Astrocyte of the hippocampus (primary cell): ENCODE measurements at regions not wholly inside any gene's neighbourhood (a gene's known extent, or its start where the extent isn't known, plus 50 kb on each side); places are given as distances from the start of the nearest gene placed in this dataset.
A peak's percentile ranks its signal among the peaks of the same experiment; 100 is the strongest.

Experiments
- DNase-seq: peaks from one replicate; pipeline ENCODE4 v3.0.0; 2011; ENCODE audit warnings: low read depth, low spot score

DNA sequence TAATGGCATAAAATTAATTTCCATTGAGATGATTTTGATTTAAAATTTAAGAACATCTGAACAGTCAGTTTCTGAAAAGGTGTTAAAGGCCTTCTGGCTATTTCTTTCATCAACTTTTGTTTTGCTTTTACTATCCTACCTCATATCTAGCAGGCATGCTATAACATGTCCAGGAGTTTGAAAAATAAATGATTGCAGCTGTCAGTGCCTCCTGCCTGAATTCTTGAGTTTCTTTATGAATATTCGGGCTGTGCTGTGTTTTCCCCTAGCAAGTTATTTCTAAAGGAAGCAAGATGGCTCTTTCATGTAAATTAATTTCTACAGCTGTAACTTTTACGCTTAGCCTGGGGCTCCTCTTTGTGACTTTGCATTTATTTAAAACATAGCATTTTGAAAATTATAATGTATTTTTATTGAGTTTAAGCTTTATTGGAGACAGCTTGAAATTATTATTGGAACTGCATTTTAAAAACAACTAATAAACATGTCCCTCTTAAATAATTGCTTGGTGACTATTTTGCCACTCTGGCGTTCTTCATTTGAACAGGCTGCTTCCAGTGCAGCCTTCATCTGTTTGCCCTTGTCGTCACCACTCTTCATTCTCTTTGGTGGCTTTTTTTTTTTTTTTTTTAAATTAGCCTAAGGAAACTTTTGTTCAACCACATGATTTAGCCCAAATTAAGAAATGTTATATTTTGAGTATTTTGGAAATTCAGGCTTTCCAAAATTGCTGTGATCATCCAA lies 1083.4 kb upstream of the LRRN3 start:
- DNase-seq, result no peak

DNA sequence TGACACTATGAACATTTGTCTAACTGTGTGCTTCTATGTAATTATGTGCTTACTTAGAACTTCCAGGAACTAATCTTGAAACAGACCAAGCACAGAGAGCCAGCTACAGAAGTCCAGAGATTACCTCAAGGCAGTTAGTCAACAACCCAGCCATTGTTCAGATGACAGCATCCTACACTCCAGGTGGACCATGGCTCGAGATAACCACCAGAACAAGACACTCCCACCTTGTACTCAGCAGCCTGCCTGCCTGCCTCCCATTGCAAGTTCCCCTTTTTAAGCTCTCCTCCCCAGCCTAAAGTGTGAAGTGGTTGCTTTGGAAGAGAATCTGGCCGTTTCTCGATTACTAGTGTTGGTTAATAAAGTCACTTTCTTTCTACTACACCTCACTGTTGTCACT lies 1080.6 kb upstream of the LRRN3 start:
- DNase-seq, result no peak

- no peak for DNase-seq
Observed at GRCh38 chr7:110017405-110017804, 1073.5 kb upstream of the LRRN3 start.

DNA sequence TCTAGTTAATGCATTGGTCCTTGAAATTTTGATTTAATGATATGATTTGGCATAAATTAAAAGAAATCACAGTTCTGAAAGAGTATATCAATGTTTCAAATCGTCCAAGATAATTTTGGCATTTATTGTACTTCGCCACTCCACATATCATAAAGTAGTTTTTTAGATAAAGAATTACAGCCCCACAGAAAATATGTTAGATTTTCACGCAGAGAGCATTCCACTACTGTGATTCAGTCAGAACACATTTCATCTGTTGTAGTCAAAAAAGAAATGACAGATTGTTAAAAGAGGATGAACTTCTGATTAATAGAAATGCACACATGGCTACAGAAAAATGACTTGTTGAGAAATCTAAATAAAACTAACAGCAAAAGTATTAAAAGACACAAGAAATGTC lies 1063.5 kb upstream of the LRRN3 start:
- no peak for DNase-seq

DNA sequence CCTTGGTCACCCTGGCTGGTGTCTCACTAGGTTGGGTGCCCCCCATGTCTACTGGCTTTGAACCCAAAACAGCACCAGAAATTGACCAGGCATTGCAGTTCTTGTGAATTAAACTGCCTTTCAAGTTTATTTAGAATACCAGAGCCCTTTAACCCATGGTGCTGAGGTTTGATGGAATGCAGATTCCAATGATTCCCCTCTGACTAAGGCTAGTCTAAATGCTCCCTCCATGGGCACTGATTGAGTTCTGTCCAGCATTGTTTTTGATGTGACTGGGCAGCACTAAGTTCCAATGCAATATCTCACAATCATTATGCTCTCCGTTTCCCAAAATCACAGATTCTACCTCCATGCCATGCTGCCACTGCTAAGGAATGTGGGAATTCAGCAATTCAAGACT lies 1047.4 kb upstream of the LRRN3 start:
- peak; percentile 46 for DNase-seq

GRCh38 chr7:110050785-110051184 lies 1040.1 kb upstream of the LRRN3 start:
- peak; percentile 2 for DNase-seq

- DNase-seq, result no peak
Observed at GRCh38 chr7:110051372-110051771, 1039.6 kb upstream of the LRRN3 start.

- DNase-seq, result no peak
Observed at GRCh38 chr7:110056331-110056730, 1034.6 kb upstream of the LRRN3 start.

DNA sequence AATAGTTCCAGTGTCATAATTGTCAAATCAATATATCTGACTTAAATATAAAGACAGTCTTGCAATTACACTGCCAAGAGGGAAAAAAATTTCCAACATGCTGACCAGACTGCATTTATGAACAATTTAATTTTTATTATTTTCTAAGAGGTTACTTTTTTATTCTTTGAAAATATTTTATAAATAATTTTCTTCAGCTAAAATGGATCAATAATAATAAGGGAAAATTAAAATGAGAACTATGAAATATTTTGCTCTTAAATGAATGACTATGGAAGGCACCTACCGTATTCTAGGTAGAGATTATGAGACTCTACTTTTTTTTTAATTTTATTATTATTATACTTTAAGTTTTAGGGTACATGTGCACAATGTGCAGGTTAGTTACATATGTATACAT lies 1032.5 kb upstream of the LRRN3 start:
- DNase-seq, result no peak

DNA sequence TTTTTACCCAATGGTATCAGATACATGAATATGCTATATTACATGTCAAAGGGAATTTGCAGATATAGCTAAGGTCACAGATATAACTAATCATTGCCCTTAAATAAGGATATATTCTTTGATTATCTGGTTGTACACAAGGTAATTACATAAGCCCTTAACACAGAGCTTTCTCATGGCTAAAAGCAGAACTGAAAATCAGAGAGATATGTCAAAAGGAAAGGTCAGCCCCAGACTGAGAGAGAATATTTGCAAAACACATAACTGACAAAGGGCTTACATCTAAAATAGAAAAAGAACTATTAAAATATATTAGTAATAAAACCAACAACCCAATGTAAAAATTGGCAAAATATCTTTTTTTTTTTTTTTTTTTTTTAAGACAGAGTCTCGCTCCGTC lies 1029.5 kb upstream of the LRRN3 start:
- no peak for DNase-seq

DNA sequence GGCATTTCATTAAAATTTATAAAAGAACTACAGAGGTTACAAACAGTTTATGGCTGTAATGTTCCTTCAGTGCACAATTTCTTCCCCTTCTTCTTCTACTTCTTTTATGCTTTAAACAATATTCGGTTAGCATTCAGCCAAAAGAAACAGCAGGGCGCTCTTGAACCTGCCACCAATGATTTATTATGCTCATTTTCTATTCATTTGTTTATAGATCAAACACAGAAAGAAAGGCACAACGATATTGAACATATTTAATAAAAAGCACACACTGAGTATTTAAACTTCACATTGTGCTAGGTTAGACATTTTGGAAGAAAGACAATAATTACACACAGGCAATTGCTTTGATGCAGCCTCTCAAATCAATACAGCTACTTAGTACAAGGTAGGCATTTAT lies 1025.8 kb upstream of the LRRN3 start:
- no peak for DNase-seq

- no peak for DNase-seq
Observed at GRCh38 chr7:110066843-110067242, 1024.1 kb upstream of the LRRN3 start.

- no peak for DNase-seq
Observed at GRCh38 chr7:110071192-110071591, 1019.7 kb upstream of the LRRN3 start.

- DNase-seq, result no peak
Observed at GRCh38 chr7:110075450-110075849, 1015.5 kb upstream of the LRRN3 start.

DNA sequence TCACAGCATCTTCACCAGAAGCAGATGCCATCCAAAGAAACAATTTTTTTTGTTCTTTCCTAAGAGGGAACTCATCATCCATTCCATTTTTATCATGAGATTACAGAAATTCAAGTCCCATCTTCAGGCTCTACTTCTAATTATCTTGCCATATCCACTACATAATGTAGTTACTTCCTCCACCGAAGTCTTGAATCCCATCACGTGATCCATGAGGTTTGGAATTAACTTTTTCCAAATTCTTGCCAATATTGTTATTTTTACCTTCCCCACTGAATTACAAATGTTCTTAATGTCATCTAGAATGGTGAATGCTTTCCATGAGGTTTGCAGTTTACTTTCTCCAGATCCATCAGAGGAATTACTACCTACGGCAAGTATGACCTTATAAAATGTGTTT lies 1014.7 kb upstream of the LRRN3 start:
- DNase-seq, result no peak

GRCh38 chr7:110084181-110084807 lies 1006.6 kb upstream of the LRRN3 start:
- no peak for DNase-seq

GRCh38 chr7:110090110-110090820 lies 1000.7 kb upstream of the LRRN3 start:
- DNase-seq, result peak; percentile 29

DNA sequence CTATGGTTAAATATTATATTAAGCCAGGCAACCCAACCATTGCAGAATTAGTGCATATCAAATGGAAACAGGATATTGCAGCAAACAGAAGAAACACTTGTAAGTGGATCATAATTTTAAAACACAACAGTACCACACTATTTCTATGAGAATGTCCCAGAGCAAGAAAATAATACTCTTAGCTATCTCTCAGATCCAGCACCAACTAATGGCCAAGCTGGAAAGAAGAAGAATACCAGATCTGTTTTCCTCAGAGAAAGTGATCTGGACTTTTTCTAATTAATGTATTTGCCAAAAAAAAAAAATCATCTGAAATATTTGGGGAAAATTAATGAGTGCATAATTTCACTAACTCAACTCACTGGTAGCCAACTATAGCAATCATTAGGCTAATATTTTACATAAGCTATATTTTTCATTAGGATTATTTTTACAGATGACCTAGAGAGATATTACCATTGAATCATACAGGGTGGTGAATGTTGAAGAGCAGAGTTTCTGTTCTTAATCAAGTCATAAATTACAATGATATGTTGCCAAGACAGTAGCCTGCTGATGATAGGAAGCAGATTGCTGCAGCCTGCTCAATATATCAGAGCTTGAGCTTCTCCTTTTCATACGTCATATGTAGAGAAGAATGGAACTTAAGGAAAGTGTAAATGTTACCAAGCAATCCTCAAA lies 995.4 kb upstream of the LRRN3 start:
- no peak for DNase-seq

DNA sequence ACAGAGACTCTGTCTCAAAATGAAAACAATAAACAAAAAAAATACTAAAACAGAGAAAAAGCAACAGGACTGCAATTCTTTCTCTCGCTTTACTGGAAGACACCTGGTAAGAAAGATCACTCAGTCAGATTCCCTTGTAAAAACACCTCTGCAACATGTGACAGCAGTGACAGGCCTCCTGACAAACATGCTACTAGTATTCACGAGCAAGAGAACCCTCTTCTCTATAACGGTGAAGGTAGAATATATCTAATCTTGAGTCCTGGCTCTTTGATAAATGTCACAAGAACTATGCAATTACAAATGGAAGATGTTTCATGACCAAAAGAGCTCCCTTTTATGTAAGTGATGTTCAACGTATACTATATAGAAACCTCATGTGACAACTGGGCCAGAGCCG lies 986.7 kb upstream of the LRRN3 start:
- DNase-seq, result no peak

GRCh38 chr7:110105307-110105706 lies 985.6 kb upstream of the LRRN3 start:
- no peak for DNase-seq

DNA sequence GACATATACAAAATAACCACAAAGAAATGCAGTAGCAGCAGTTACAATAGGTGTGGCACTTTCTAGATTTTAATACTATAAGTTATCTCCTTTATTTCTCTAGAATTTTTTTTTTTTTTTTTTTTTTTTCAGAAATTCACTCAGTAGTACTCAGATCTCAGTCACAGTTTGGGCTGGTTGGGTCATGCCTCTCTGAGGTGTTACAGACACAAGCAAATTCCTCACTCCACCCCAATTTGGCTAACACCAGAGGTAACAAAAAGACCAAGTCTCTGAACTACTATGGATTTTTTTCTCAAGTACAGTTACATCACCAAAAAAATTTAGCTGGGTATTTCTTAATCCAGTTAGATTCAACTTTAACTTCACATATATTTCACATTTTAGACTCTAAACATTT lies 985.1 kb upstream of the LRRN3 start:
- no peak for DNase-seq

DNA sequence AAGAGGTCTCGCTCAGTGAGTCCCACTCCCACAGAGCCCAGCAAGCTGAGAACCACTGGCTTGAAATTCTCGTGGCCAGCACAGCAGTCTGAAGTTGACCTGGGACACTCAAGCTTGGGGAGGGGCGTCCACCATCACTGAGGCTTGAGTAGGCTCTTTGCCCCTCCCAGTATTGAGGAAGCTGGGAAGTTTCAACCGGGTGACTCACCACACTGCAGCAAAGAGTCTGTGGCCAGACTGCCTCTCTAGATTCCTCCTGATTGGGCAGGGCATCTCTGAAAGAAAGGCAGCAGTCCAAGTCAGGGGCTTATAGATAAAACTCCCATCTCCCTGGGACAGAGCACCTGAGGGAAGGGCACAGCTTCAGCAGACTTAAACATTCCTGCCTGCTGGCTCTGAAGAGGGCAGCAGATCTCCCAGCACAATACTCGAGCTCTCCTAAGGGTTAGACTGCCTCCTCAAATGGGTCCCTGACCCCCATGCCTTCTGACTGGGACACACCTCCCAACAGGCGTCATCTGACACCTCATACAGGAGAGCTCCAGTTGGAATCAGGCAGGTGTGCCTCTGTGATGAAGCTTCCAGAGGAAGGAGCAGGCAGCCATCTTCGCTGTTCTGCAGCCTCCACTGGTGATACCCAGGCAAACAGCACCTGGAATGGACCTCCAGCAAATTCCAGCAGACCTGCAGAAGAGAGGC lies 970.9 kb upstream of the LRRN3 start:
- DNase-seq, result peak; percentile 23
